KOPT-K1 (cell line): ENCODE measurements at regions not wholly inside any gene's neighbourhood (a gene's known extent, or its start where the extent isn't known, plus 50 kb on each side); places are given as distances from the start of the nearest gene placed in this dataset.
"Not testable (repeated sequence)": the region's sequence is repeated elsewhere in the genome, so short reads cannot be mapped to it uniquely, and the experiment has no call there.

Source experiments
- H3K27ac ChIP-seq: fragments of 200-600 bp; sonication (generic); 2 replicates; pipeline ENCODE4 v1.5.1; 2016; ENCODE audit warnings: antibody characterized with exemption, mild to moderate bottlenecking, low read depth, low read length; ENCODE audit not compliant: poor library complexity, severe bottlenecking
- H3K36me3 ChIP-seq: fragments of 200-600 bp; sonication (generic); 2 replicates; pipeline ENCODE4 v1.5.1; 2017; ENCODE audit warnings: antibody characterized with exemption, mild to moderate bottlenecking, low read length, moderate library complexity; ENCODE audit not compliant: insufficient read depth
- H3K9me3 ChIP-seq: fragments of 200-600 bp; sonication (generic); 2 replicates; pipeline ENCODE4 v1.5.1; 2017; ENCODE audit warnings: antibody characterized with exemption, low read length, mild to moderate bottlenecking; ENCODE audit not compliant: insufficient read depth, poor library complexity, severe bottlenecking

DNA sequence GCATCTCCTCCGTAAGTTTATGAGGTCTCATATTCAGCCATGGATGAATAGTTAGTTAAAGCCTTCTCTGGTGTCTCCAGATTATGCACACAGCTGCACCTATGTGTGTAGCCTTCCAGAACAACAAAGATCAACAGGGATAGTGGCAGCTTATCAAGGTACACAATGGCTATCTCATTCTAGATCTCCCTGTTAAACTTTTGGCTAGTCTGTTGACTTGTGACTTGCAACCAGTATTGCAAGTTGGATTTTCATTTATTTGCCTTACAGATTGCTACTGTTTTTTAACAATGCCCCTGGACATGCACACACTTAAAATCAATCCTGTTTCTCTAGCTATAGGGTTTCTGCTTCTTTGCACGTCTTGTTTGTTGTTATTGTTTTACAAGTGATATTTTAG lies 363.2 kb downstream of the OMA1 start:
- H3K27ac ChIP-seq = no peak overlapping the region
- peaks cover 9% of the 10 kb centered on the region for H3K9me3 ChIP-seq
- no peaks in the 10 kb centered on the region for H3K36me3 ChIP-seq

DNA sequence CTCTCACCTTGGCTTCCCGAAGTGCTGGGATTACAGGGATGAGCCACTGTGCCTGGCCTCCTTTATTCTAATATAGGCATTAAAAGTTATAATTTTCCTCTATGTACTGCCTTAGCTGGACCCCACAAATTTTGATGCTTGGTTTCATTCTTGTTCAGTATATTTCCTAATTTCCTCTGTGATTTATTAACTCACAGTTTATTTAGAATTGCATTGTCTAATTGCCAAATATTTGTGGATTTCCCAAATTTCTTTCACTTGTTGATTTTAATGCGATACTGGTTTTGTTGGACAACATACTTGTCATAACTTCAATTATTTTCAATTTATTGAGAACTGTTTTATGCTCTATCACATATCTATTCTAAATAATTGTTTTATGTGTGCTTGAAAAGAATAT lies 366.0 kb downstream of the OMA1 start:
- H3K36me3 ChIP-seq = no peaks in the 10 kb centered on the region
- H3K9me3 ChIP-seq = peaks cover 9% of the 10 kb centered on the region
- H3K27ac ChIP-seq = no peak overlapping the region

GRCh38 chr1:58169160-58169559 lies 377.4 kb downstream of the OMA1 start:
- H3K9me3 ChIP-seq, H3K27ac ChIP-seq, H3K36me3 ChIP-seq: not testable (repeated sequence)

- not testable (repeated sequence) for H3K27ac ChIP-seq, H3K9me3 ChIP-seq, H3K36me3 ChIP-seq
These were observed 379.4 kb downstream of the OMA1 start for GRCh38 chr1:58167131-58167530.

GRCh38 chr1:58166417-58166816 lies 380.1 kb downstream of the OMA1 start:
- H3K27ac ChIP-seq = no peak overlapping the region
- H3K36me3 ChIP-seq = no peaks in the 10 kb centered on the region
- H3K9me3 ChIP-seq = peaks cover 5% of the 10 kb centered on the region

DNA sequence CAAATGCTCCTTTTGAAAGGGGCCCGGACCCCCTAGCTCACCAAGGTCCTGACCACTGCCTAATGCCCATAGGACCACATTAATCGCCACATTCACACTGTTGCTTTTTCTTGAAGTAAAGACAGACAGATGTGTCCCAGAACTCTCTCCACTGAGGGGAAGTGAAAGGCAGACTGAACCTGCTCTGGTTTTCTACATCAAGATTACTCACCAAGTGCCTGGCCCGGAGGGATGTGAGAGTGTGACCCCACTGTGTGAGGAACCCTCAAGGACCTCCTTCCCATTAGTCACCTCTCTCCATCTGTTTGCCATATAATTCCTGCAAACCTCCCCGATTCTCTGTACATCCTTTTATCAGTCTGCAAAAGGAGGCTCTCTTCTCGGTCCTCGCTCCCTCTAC lies 381.5 kb downstream of the OMA1 start:
- H3K36me3 ChIP-seq = no peaks in the 10 kb centered on the region
- peaks cover 5% of the 10 kb centered on the region for H3K9me3 ChIP-seq
- H3K27ac ChIP-seq = no peak overlapping the region

DNA sequence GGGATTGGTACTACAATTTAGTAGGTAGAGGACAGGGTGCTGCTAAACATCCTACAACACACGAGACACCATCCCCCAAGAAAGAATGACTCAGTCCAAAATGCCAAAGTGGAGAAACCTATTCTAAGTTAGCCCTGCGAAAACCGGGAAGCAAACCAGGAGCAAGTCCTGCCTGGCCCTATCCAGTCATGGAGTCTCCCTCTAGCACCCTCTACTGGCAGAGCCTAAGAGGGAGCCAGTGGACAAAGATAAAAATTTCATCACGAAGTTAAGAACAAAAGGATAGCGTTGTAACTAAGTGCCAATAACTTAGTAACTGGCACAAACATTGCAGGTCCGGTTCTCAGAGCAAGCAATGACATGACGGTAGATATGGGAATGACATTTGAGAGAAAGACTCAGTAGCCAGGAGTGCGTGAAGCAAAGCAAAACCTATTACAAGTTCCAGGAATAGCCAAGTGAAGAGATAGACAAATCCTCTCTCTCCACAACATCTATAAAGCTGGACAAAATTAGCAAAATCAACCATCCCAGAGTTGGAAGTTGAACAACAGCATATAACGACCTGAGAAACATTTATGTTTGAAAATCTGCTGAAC lies 383.5 kb downstream of the OMA1 start:
- no peaks in the 10 kb centered on the region for H3K36me3 ChIP-seq
- peaks cover 5% of the 10 kb centered on the region for H3K9me3 ChIP-seq
- no peak overlapping the region for H3K27ac ChIP-seq

GRCh38 chr1:58159434-58159830 lies 387.1 kb downstream of the OMA1 start:
- Histone ChIP-seq H3K9me3 (no peaks in the 10 kb centered on the region), H3K36me3 (no peaks in the 10 kb centered on the region), H3K27ac (no peak overlapping the region)

DNA sequence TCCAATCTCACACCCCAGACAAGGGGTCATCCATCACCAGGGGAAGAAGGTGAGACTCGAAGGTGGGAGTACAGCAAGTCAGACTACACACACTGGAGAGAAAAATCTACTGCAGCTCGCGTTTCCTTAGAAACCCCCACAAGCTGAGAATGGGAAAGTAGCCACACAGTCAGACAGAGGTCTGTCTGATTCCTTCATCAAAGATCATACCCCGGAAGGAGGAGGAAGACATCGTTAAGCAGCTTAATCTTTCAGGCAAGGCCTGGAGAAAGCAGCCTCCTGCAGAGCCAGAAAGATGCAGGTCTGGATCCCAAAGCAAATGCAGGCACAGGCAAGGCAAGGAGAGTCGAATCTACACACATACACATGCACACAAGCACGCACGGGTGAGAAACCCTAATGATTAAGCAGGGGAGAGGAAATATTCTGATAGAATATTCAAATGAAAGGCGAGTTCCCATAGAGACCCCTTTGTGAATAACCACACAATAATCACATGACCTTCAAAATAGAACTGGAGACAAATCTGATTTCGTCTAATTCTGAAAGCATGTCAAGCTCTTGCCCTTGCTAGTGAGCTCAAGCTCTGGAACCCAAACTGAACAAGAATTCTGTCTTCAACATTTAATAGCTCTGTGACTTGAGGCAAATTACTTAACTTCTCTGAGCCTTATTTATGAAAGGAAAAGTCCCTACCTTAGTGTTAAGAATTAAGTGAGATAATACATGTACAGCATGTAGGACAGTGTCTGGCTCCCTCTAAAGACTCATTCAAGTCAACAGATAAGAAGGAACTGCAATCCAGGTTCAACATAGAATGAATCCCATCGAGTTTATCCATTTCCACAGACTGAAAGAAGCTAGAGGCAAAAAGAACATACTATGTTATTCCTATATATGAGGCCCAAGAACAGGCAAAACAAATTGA lies 387.8 kb downstream of the OMA1 start:
- Histone ChIP-seq H3K9me3 (no peaks in the 10 kb centered on the region), H3K36me3 (no peaks in the 10 kb centered on the region), H3K27ac (no peak overlapping the region)

DNA sequence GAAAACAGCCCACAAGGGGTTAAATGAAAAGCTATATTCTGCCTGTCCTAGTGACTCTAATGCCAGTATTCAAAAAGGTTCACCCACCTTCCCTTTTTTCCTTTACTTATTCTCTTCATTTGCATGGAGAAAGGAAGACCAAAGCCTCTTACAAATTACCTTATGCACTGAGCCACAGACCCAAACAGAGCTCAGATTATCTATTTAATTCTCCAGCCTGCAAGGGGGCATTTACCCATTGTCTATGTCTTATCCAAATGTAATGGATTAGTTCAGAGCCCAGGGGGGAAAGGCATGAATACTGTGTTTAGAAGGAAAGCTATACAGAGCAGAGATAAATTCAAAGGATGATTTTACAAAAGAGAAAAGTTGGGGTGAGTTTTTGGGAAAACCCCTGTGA lies 388.5 kb downstream of the OMA1 start:
- Histone ChIP-seq H3K9me3 (no peaks in the 10 kb centered on the region), H3K27ac (no peak overlapping the region), H3K36me3 (no peaks in the 10 kb centered on the region)

GRCh38 chr1:58157256-58157655 lies 389.3 kb downstream of the OMA1 start:
- Histone ChIP-seq H3K27ac (no peak overlapping the region), H3K36me3 (no peaks in the 10 kb centered on the region), H3K9me3 (no peaks in the 10 kb centered on the region)

DNA sequence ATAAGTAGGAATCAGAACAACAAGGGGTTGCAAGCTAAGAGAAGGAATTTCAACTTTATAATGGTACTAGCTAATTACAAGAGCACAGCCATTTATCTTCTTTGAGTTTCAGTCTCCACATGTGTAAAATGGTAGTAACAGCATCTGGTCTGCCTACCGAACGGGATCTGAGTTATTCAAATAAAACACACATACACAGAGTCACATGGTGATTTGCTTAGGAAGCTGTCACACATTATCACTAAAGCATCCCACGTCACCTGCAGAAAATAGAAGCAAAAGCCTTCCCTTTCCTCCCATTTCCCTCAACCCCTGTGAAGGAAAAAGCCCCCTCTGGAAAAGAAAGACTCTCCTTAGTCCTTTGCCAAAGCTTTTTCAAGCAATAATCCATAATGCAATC lies 389.7 kb downstream of the OMA1 start:
- H3K27ac ChIP-seq = no peak overlapping the region
- H3K36me3 ChIP-seq = no peaks in the 10 kb centered on the region
- no peaks in the 10 kb centered on the region for H3K9me3 ChIP-seq

DNA sequence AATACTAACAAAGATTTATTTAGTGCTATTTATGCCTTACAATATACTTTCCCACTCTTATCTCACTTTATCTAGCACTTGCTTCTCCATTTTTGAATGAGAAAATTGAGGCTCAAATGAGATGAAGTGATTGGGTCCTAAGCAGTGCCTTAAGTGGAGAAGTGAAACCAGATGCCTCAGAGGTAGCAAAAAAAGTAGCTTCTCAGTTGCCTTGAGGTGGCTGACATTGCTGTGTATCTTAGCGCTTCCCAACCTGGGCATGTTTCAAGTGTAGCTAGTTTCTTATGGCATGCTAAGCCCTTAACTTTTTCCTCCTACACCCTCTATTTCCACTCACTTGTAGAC lies 390.4 kb downstream of the OMA1 start:
- Histone ChIP-seq H3K36me3 (no peaks in the 10 kb centered on the region), H3K9me3 (no peaks in the 10 kb centered on the region), H3K27ac (no peak overlapping the region)

GRCh38 chr1:58155418-58156123 lies 391.0 kb downstream of the OMA1 start:
- no peak overlapping the region for H3K27ac ChIP-seq
- no peaks in the 10 kb centered on the region for H3K9me3 ChIP-seq
- H3K36me3 ChIP-seq = no peaks in the 10 kb centered on the region

DNA sequence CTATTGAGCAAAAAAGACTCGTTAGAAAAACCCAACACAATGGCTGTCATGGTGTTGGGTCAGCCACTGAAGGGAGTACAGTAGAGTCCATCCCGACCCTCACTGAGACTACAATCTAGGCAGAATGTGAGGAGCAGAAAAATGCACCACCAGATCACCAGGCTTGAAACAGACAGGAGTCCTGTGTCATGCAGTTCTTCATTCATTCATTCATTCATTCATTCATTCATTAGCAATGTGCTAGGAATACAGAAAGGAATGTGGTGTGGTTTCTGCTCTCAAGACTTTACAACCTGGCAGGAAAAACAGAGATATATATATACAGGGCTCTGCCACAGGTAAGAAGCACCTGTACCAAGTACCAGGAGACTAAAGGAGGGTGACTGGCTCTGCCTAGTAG lies 392.3 kb downstream of the OMA1 start:
- no peaks in the 10 kb centered on the region for H3K9me3 ChIP-seq
- H3K27ac ChIP-seq = no peak overlapping the region
- H3K36me3 ChIP-seq = no peaks in the 10 kb centered on the region
